Transverse colon (tissue), 4 donors: ENCODE measurements at regions not wholly inside any gene's neighbourhood (a gene's known extent, or its start where the extent isn't known, plus 50 kb on each side); places are given as distances from the start of the nearest gene placed in this dataset.

Experiments
- DNase-seq: peaks from one replicate; pipeline ENCODE4 v3.0.0-alpha.2; 2019
- H3K27ac ChIP-seq, 4 donors: fragments of 200-600 bp; sonication (generic); 2 replicates each; pipeline ENCODE4 v1.5.1; 2016 to 2018; ENCODE audit warnings: inconsistent platforms in 4 of 4
- H3K27me3 ChIP-seq: fragments of 200-600 bp; sonication (generic); 2 replicates; pipeline ENCODE4 v1.5.1; 2017; ENCODE audit warnings: inconsistent platforms
- H3K36me3 ChIP-seq, 4 donors: fragments of 200-600 bp; sonication (generic); 2 replicates each; pipeline ENCODE4 v1.5.1; 2017 to 2019; ENCODE audit warnings: inconsistent platforms in 4 of 4
- H3K4me1 ChIP-seq, 4 donors: fragments of 200-600 bp; sonication (generic); 2 replicates each; pipeline ENCODE4 v1.5.1; 2017 to 2020; ENCODE audit warnings: inconsistent platforms in 4 of 4
- H3K4me3 ChIP-seq, 4 donors: fragments of 200-600 bp; sonication (generic); 1 replicate in 1 of 4; 2 replicates in 3 of 4; pipeline versions ENCODE4 v1.5.1 to v1.6.1; 2017 to 2019; ENCODE audit warnings: inconsistent platforms in 4 of 4
- H3K9me3 ChIP-seq, 2 donors: fragments of 200-600 bp; sonication (generic); 2 replicates each; pipeline ENCODE4 v1.5.1; 2017 to 2019; ENCODE audit warnings: inconsistent platforms in 2 of 2
- EP300 ChIP-seq: sonication (generic); formaldehyde crosslinking; IDR thresholded peaks from one replicate; pipeline ENCODE4 v1.6.1; 2017; ENCODE audit warnings: antibody characterized with exemption, low read depth
- POLR2A ChIP-seq: fragments of 450-650 bp; IDR thresholded peaks from one replicate; pipeline ENCODE4 v1.6.1; 2016; ENCODE audit warnings: antibody characterized with exemption, mild to moderate bottlenecking, moderate library complexity
- POLR2AphosphoS5 ChIP-seq, 3 donors: sonication (generic); formaldehyde crosslinking; IDR thresholded peaks; one replicate each; pipeline ENCODE4 v1.6.1; 2016; ENCODE audit warnings: antibody characterized with exemption in 3 of 3
- WGBS, 2 donors: methylation state at CpG; one replicate each; pipeline ENCODE4 v1.1.5; 2018; ENCODE audit warnings: low coverage in 1 of 2; 5-methylcytosine and 5-hydroxymethylcytosine counted together
- in situ Hi-C, 4 donors: fragments of 200-750 bp; cut with MboI; loops; one replicate each; pipeline versions ENCODE4 v1.15.0 to v1.15.1; 2017; ENCODE audit warnings: low sequenced_read_pairs in 3 of 4, low pct_ligation_motif_present in 1 of 4, low pct_unique_long_range_greater_than_20kb in 1 of 4
- intact Hi-C: fragments of 100-400 bp; cut with DNase I; formaldehyde crosslinking; loops from one replicate; pipeline ENCODE4 v1.15.1; 2023; ENCODE audit warnings: low total_unique reads
- TF ChIP-seq, protein P1 (sequence below), 5 experiments: fragments of 200-600 bp in 3 of 5; fragments of 450-650 bp in 2 of 5; sonication (generic) in 3 of 5; IDR thresholded peaks; 1 replicate in 2 of 5; 2 replicates in 3 of 5; pipeline ENCODE4 v1.5.1; 2016 to 2017; ENCODE audit warnings: antibody characterized with exemption in 5 of 5, inconsistent platforms in 3 of 5, mild to moderate bottlenecking in 2 of 5, moderate library complexity in 1 of 5

DNA sequence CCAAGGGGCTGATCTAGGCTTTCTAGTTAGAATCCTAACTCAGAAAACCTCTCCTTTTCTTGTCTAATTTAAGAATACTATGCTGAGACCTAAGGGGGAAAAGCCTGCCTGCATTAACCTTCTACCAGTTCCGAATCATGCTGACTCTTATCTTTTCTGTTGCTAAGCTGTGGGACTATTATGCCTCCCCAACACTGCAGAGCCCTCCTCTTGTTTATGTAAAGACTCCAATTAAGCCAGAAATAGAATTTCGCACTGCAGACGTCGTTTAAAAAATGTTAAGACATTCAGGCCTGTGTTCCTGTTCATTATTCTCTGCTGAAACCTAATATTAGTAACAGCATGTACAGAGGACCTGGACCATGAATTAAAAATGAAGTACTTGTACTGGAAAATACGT lies 310.6 kb upstream of the ATP11B start:
- no peak for DNase-seq
- TF ChIP-seq, protein P1, sequence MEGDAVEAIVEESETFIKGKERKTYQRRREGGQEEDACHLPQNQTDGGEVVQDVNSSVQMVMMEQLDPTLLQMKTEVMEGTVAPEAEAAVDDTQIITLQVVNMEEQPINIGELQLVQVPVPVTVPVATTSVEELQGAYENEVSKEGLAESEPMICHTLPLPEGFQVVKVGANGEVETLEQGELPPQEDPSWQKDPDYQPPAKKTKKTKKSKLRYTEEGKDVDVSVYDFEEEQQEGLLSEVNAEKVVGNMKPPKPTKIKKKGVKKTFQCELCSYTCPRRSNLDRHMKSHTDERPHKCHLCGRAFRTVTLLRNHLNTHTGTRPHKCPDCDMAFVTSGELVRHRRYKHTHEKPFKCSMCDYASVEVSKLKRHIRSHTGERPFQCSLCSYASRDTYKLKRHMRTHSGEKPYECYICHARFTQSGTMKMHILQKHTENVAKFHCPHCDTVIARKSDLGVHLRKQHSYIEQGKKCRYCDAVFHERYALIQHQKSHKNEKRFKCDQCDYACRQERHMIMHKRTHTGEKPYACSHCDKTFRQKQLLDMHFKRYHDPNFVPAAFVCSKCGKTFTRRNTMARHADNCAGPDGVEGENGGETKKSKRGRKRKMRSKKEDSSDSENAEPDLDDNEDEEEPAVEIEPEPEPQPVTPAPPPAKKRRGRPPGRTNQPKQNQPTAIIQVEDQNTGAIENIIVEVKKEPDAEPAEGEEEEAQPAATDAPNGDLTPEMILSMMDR (IDR thresholded peaks at IDR 0.05), result no peak
- TF ChIP-seq POLR2A, result no peak
- no peak for TF ChIP-seq POLR2AphosphoS5 (IDR thresholded peaks at IDR 0.05)
- TF ChIP-seq EP300, result no peak
- Histone ChIP-seq H3K27me3 (no peaks in the 10 kb centered on the region), H3K4me1 (peaks cover 0 to 4% (median 0%) of the 10 kb centered on the region in 4 donors), H3K9me3 (no peaks in the 10 kb centered on the region), H3K36me3 (no peaks in the 10 kb centered on the region), H3K4me3 (no peak overlapping the region), H3K27ac (no peak overlapping the region)
- intact Hi-C loops, result no loop called here
- WGBS, 2 donors, result 65 to 79% methylated on average over 5 of the region's 5 CpGs
- in situ Hi-C loops, result no loop called here

GRCh38 chr3:182484682-182485081 lies 308.6 kb upstream of the ATP11B start:
- peaks cover 0 to 4% (median 0%) of the 10 kb centered on the region in 4 donors for H3K4me1 ChIP-seq
- no peak overlapping the region for H3K4me3 ChIP-seq
- no peaks in the 10 kb centered on the region for H3K36me3 ChIP-seq
- no peaks in the 10 kb centered on the region for H3K9me3 ChIP-seq
- TF ChIP-seq, protein P1 (IDR thresholded peaks at IDR 0.05), result no peak
- no peak for TF ChIP-seq POLR2A
- no peak for TF ChIP-seq POLR2AphosphoS5 (IDR thresholded peaks at IDR 0.05)
- no peak for TF ChIP-seq EP300
- WGBS, 2 donors, result 69% methylated on average over 4 of the region's 4 CpGs
- in situ Hi-C loops (no loop called here), intact Hi-C loops (no loop called here)
- no peak overlapping the region for H3K27ac ChIP-seq
- no peak for DNase-seq
- no peaks in the 10 kb centered on the region for H3K27me3 ChIP-seq

DNA sequence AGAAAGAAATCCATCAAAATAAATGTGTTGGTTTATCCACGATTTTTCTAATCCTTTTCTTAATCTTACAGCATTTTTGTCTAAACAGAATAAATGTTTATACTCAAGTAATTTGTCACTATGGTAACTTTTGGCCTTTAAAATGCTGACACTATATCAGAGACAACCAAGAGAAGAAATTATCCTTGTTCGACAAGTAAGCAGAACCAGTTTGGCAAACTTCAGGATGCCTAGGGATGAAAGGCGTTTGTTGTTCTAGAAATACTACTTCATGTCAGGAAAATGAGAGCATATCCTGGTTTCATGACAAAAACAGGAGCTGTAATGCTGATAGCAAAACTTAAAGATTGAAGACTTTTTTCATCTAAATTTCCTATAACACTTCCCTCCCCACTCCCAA lies 308.0 kb upstream of the ATP11B start:
- WGBS, 2 donors, result 29 to 33% methylated on average over 3 of the region's 3 CpGs
- Histone ChIP-seq H3K4me1 (peaks cover 0 to 4% (median 0%) of the 10 kb centered on the region in 4 donors), H3K9me3 (no peaks in the 10 kb centered on the region), H3K27me3 (no peaks in the 10 kb centered on the region), H3K36me3 (no peaks in the 10 kb centered on the region), H3K27ac (no peak overlapping the region), H3K4me3 (no peak overlapping the region)
- intact Hi-C loops (no loop called here), in situ Hi-C loops (no loop called here)
- DNase-seq, result no peak
- TF ChIP-seq POLR2A, result no peak
- TF ChIP-seq, protein P1 (IDR thresholded peaks at IDR 0.05), result no peak
- no peak for TF ChIP-seq EP300
- TF ChIP-seq POLR2AphosphoS5 (IDR thresholded peaks at IDR 0.05), result no peak

DNA sequence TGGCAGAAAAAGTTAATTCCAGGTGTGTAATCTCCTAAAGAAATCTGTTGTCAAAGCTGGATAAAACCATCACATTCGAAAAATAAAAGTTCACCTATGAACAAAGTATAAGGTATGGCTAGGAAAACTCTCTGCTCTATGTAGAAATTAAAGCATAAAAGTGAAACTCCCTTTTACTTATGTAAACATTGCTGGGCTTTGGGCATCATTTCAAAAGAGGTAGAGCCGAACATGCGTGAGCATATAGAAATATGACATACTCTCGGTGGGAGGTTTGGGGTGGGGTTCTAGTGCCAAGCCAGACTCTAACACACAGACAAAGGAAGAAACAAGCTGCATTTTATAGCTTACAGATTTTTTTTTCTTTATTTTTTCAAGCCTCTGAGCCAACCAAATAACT lies 306.8 kb upstream of the ATP11B start:
- Histone ChIP-seq H3K4me3 (no peak overlapping the region), H3K27ac (no peak overlapping the region), H3K9me3 (no peaks in the 10 kb centered on the region), H3K36me3 (no peaks in the 10 kb centered on the region), H3K4me1 (peaks cover 0 to 7% (median 0%) of the 10 kb centered on the region in 4 donors), H3K27me3 (no peaks in the 10 kb centered on the region)
- 39% methylated on average over 4 of the region's 4 CpGs for WGBS, 2 donors
- TF ChIP-seq, protein P1 (IDR thresholded peaks at IDR 0.05), result no peak
- TF ChIP-seq POLR2A, result no peak
- no peak for TF ChIP-seq POLR2AphosphoS5 (IDR thresholded peaks at IDR 0.05)
- no peak for TF ChIP-seq EP300
- in situ Hi-C loops (no loop called here), intact Hi-C loops (no loop called here)
- no peak for DNase-seq
